ENCODE measurements at regions not wholly inside any gene's neighbourhood (a gene's known extent, or its start where the extent isn't known, plus 50 kb on each side); places are given as distances from the start of the nearest gene placed in this dataset.

- no peaks in the 10 kb centered on the region for H3K36me3 Mint-ChIP-seq (ENCODE audit: low read depth)
- TF ChIP-seq CTCF (IDR thresholded peaks at IDR 0.05): no peak
- no peaks in the 10 kb centered on the region for H3K27me3 Mint-ChIP-seq (ENCODE audit: low read depth)
- peaks cover 12% of the 10 kb centered on the region for H3K9me3 Mint-ChIP-seq (ENCODE audit: low read depth)
- no peak for DNase-seq (ENCODE audit: low spot score)
- no peak overlapping the region for H3K4me3 Mint-ChIP-seq (ENCODE audit: unreplicated experiment)
- no peak overlapping the region for H3K27ac Mint-ChIP-seq (ENCODE audit: unreplicated experiment)
- no peaks in the 10 kb centered on the region for H3K4me1 Mint-ChIP-seq (ENCODE audit: low read depth)
Observed at GRCh38 chr18:51952844-51953243, 387.2 kb upstream of the DCC start.

GRCh38 chr18:51953521-51953920 is 386.5 kb upstream of the DCC start:
- no peaks in the 10 kb centered on the region for H3K4me1 Mint-ChIP-seq (ENCODE audit: low read depth)
- no peak for DNase-seq (ENCODE audit: low spot score)
- H3K27me3 Mint-ChIP-seq (ENCODE audit: low read depth): no peaks in the 10 kb centered on the region
- no peaks in the 10 kb centered on the region for H3K36me3 Mint-ChIP-seq (ENCODE audit: low read depth)
- H3K27ac Mint-ChIP-seq (ENCODE audit: unreplicated experiment): no peak overlapping the region
- no peak overlapping the region for H3K4me3 Mint-ChIP-seq (ENCODE audit: unreplicated experiment)
- peaks cover 12% of the 10 kb centered on the region for H3K9me3 Mint-ChIP-seq (ENCODE audit: low read depth)
- no peak for TF ChIP-seq CTCF (IDR thresholded peaks at IDR 0.05)

GRCh38 chr18:51955136-51955535 is 384.9 kb upstream of the DCC start:
- Mint-ChIP-seq H3K27ac (ENCODE audit: unreplicated experiment) (no peak overlapping the region), H3K4me3 (ENCODE audit: unreplicated experiment) (no peak overlapping the region)

GRCh38 chr18:51957001-51957400 is 383.0 kb upstream of the DCC start:
- no peak overlapping the region for H3K4me3 Mint-ChIP-seq (ENCODE audit: unreplicated experiment)
- H3K4me1 Mint-ChIP-seq (ENCODE audit: low read depth): no peaks in the 10 kb centered on the region
- H3K27ac Mint-ChIP-seq (ENCODE audit: unreplicated experiment): no peak overlapping the region
- DNase-seq (ENCODE audit: low spot score): no peak
- no peak for TF ChIP-seq CTCF (IDR thresholded peaks at IDR 0.05)
- H3K27me3 Mint-ChIP-seq (ENCODE audit: low read depth): no peaks in the 10 kb centered on the region
- H3K36me3 Mint-ChIP-seq (ENCODE audit: low read depth): no peaks in the 10 kb centered on the region
- H3K9me3 Mint-ChIP-seq (ENCODE audit: low read depth): peaks cover 13% of the 10 kb centered on the region

More at GRCh38 chr18:51955136-51955535, 384.9 kb upstream of the DCC start:
- no peaks in the 10 kb centered on the region for H3K27me3 Mint-ChIP-seq (ENCODE audit: low read depth)
- H3K36me3 Mint-ChIP-seq (ENCODE audit: low read depth): no peaks in the 10 kb centered on the region
- H3K4me1 Mint-ChIP-seq (ENCODE audit: low read depth): no peaks in the 10 kb centered on the region
- H3K9me3 Mint-ChIP-seq (ENCODE audit: low read depth): peaks cover 11% of the 10 kb centered on the region
- DNase-seq (ENCODE audit: low spot score): no peak
- TF ChIP-seq CTCF (IDR thresholded peaks at IDR 0.05): no peak

GRCh38 chr18:51980101-51980500 is 359.9 kb upstream of the DCC start:
- H3K9me3 Mint-ChIP-seq (ENCODE audit: low read depth): peaks cover 8% of the 10 kb centered on the region
- no peaks in the 10 kb centered on the region for H3K4me1 Mint-ChIP-seq (ENCODE audit: low read depth)
- H3K27me3 Mint-ChIP-seq (ENCODE audit: low read depth): no peaks in the 10 kb centered on the region
- TF ChIP-seq CTCF (IDR thresholded peaks at IDR 0.05): no peak
- H3K27ac Mint-ChIP-seq (ENCODE audit: unreplicated experiment): no peak overlapping the region
- no peaks in the 10 kb centered on the region for H3K36me3 Mint-ChIP-seq (ENCODE audit: low read depth)
- no peak for DNase-seq (ENCODE audit: low spot score)
- no peak overlapping the region for H3K4me3 Mint-ChIP-seq (ENCODE audit: unreplicated experiment)
